Uterus (tissue), 3 donors: ENCODE measurements at regions not wholly inside any gene's neighbourhood (a gene's known extent, or its start where the extent isn't known, plus 50 kb on each side); places are given as distances from the start of the nearest gene placed in this dataset.

Source experiments
- DNase-seq, 2 donors: peaks; one replicate each; pipeline ENCODE4 v3.0.0-alpha.2; 2019 to 2020
- H3K27ac ChIP-seq, 2 donors: fragments of 200-600 bp; sonication (generic); 1 replicate in 1 of 2; 2 replicates in 1 of 2; pipeline ENCODE4 v1.5.1; 2016 to 2018
- H3K27me3 ChIP-seq, 2 donors: fragments of 200-600 bp; sonication (generic); one replicate each; pipeline ENCODE4 v1.5.1; 2018 to 2019; ENCODE audit warnings: control low read depth in 1 of 2
- H3K36me3 ChIP-seq, 2 donors: fragments of 200-600 bp; sonication (generic); one replicate each; pipeline ENCODE4 v1.5.1; 2019; ENCODE audit warnings: control low read depth in 1 of 2
- H3K4me1 ChIP-seq, 2 donors: fragments of 200-600 bp; sonication (generic); one replicate each; pipeline ENCODE4 v1.5.1; 2018 to 2019; ENCODE audit warnings: control low read depth in 1 of 2
- H3K4me3 ChIP-seq, 2 donors: fragments of 200-600 bp; sonication (generic); 1 replicate in 1 of 2; 2 replicates in 1 of 2; pipeline ENCODE4 v1.5.1; 2018 to 2019; ENCODE audit warnings: mild to moderate bottlenecking in 1 of 2
- H3K9me3 ChIP-seq, 2 donors: fragments of 200-600 bp; sonication (generic); one replicate each; pipeline ENCODE4 v1.5.1; 2019; ENCODE audit warnings: control low read depth in 1 of 2
- POLR2A ChIP-seq, 2 donors: fragments of 450-650 bp; IDR thresholded peaks; one replicate each; pipeline ENCODE4 v1.6.1; 2016; ENCODE audit warnings: antibody characterized with exemption in 2 of 2, mild to moderate bottlenecking in 1 of 2, moderate library complexity in 1 of 2
- intact Hi-C: fragments of 100-400 bp; cut with DNase I; formaldehyde crosslinking; loops from one replicate; pipeline ENCODE4 v1.15.1; 2023; ENCODE audit warnings: low total_unique reads
- TF ChIP-seq, protein P1 (sequence below), 4 experiments: fragments of 200-600 bp in 2 of 4; fragments of 450-650 bp in 2 of 4; sonication (generic) in 2 of 4; IDR thresholded peaks; one replicate each; pipeline ENCODE4 v1.5.1; 2016 to 2019; ENCODE audit warnings: antibody characterized with exemption in 4 of 4, mild to moderate bottlenecking in 2 of 4, moderate library complexity in 1 of 4
- donor health status: DM: yes; HTN: yes; CAD: no.

DNA sequence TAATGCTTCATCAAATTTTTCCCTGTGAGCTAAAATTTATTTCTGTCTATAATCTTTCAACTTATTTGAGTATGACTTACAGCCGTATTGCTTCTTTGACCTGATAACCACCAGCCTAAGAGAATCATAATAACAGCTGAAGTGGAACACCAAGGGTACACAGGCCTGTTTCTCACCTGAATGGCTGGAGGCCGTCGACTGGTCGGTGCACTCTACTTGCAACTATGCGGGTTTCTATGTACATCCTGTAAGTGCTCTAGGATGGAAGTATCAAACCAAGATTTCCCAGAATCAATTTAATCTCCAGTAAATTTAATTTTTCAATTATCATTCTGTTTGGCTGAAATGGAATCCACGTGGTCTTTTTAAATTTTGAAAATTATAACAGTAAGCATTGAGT is 504.8 kb upstream of the PHF14 start:
- TF ChIP-seq POLR2A (IDR thresholded peaks at IDR 0.05): no peak
- TF ChIP-seq, protein P1, sequence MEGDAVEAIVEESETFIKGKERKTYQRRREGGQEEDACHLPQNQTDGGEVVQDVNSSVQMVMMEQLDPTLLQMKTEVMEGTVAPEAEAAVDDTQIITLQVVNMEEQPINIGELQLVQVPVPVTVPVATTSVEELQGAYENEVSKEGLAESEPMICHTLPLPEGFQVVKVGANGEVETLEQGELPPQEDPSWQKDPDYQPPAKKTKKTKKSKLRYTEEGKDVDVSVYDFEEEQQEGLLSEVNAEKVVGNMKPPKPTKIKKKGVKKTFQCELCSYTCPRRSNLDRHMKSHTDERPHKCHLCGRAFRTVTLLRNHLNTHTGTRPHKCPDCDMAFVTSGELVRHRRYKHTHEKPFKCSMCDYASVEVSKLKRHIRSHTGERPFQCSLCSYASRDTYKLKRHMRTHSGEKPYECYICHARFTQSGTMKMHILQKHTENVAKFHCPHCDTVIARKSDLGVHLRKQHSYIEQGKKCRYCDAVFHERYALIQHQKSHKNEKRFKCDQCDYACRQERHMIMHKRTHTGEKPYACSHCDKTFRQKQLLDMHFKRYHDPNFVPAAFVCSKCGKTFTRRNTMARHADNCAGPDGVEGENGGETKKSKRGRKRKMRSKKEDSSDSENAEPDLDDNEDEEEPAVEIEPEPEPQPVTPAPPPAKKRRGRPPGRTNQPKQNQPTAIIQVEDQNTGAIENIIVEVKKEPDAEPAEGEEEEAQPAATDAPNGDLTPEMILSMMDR (IDR thresholded peaks at IDR 0.05): no peak
- no peak for DNase-seq
- no peaks in the 10 kb centered on the region for H3K27me3 ChIP-seq
- no peaks in the 10 kb centered on the region for H3K9me3 ChIP-seq
- H3K36me3 ChIP-seq: no peaks in the 10 kb centered on the region
- intact Hi-C loops: no loop called here
- no peak overlapping the region for H3K4me3 ChIP-seq
- H3K4me1 ChIP-seq: peaks cover 0 to 5% of the 10 kb centered on the region in 2 donors
- H3K27ac ChIP-seq: no peak overlapping the region

DNA sequence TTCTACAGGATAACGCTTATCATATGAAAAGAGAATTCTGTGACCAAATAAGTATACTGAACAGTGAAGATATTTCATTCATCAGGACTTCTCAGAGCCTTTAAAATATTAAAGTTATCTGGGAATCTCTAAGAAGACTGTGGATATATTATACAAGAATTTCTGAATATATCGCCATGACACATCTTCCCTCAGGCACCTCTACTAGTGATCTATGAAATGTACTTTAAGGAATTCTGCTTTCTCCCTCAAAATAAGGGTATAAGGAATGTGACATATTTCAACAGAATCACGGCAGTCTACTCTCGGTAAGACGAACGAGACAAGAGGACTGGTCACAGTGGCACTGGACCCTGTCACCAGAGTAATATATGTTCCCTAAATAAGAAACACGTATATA is 504.2 kb upstream of the PHF14 start:
- Histone ChIP-seq H3K4me1 (peaks cover 0 to 5% of the 10 kb centered on the region in 2 donors), H3K27me3 (no peaks in the 10 kb centered on the region), H3K27ac (no peak overlapping the region), H3K9me3 (no peaks in the 10 kb centered on the region), H3K36me3 (no peaks in the 10 kb centered on the region), H3K4me3 (no peak overlapping the region)
- DNase-seq: no peak
- TF ChIP-seq, protein P1 (IDR thresholded peaks at IDR 0.05): no peak
- intact Hi-C loops: no loop called here

DNA sequence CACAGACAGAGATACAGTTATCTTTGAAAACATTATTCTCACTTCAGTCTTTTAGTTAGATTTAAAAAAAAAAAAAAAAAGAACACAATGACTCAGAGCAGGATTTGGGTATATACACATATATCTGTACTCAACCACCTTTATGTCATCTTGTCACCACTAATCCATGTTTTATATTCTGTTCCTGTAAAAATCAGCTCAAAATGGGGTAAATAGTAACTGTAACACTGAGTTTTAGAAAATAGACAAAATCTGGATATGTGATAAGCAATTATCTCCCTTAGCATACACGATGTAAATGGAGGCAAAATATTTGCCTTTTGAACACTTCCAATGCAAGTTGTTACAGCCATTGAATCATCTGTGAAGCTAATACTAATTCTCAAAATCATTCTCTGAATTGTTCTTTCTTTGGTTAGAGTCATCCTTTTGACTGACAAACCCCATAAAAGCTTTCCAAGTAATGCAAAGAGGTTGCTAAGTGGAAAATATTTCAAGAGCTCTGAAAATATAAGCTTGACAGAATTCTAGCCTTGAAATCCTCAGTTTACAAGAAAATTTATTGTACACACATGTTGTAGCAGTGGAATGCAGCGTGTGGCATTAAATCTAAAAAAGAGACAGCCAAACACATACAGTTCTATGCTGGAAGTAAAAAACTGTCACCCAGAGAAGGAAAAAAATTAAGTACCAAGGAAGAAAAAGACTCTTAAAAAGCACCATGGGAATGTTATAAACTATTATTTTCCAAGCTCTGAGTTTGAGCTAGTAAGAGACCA is 502.2 kb upstream of the PHF14 start:
- intact Hi-C loops: no loop called here
- H3K27me3 ChIP-seq: no peaks in the 10 kb centered on the region
- H3K27ac ChIP-seq: no peak overlapping the region
- TF ChIP-seq, protein P1 (IDR thresholded peaks at IDR 0.05): no peak
- TF ChIP-seq POLR2A (IDR thresholded peaks at IDR 0.05): no peak
- no peak for DNase-seq
- H3K9me3 ChIP-seq: no peaks in the 10 kb centered on the region
- no peaks in the 10 kb centered on the region for H3K36me3 ChIP-seq
- no peak overlapping the region for H3K4me3 ChIP-seq
- H3K4me1 ChIP-seq: peaks cover 0 to 5% of the 10 kb centered on the region in 2 donors

DNA sequence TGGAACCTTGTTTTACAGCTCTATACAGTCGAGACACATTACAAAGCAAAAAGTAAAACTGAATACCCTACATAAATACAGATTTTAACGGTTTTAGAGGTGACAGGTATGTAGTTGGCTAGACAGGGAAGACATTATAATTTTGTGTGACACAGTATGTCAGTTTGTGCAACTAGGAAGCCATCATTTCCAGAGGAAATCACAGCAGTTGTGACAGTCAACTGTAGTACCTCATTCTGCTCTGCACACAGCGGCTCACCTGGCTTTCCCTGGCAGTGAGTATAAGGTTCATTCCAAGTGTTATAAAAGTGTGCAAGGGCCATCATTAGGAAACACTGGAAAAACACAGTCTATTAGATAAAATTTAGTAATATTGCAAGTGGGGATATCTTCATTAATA is 501.6 kb upstream of the PHF14 start:
- H3K4me3 ChIP-seq: no peak overlapping the region
- DNase-seq: no peak
- no peak for TF ChIP-seq POLR2A (IDR thresholded peaks at IDR 0.05)
- TF ChIP-seq, protein P1 (IDR thresholded peaks at IDR 0.05): no peak
- peaks cover 0 to 5% of the 10 kb centered on the region in 2 donors for H3K4me1 ChIP-seq
- no peaks in the 10 kb centered on the region for H3K27me3 ChIP-seq
- no peak overlapping the region for H3K27ac ChIP-seq
- H3K9me3 ChIP-seq: no peaks in the 10 kb centered on the region
- intact Hi-C loops: no loop called here
- H3K36me3 ChIP-seq: no peaks in the 10 kb centered on the region

DNA sequence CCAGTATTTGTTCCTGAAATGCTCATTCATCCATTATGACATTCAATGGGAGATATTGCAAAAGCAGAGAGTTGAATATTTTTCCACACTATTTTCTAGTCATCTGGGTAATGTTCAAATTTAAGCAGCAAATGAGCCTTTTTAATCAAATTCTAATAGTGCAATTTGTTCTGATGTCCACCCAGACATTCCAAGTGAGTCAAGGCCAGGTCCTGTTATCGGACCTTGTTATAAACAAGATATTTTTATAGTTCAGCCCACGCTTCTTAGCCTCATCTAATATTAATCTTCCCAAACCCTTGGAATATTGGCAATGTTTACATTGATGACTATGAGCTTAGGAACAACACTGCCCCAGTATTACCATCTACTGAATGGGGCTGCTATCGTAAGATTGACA is 500.1 kb upstream of the PHF14 start:
- DNase-seq: no peak
- peaks cover 0 to 5% of the 10 kb centered on the region in 2 donors for H3K4me1 ChIP-seq
- no peak overlapping the region for H3K27ac ChIP-seq
- intact Hi-C loops: no loop called here
- H3K27me3 ChIP-seq: no peaks in the 10 kb centered on the region
- H3K9me3 ChIP-seq: no peaks in the 10 kb centered on the region
- TF ChIP-seq POLR2A (IDR thresholded peaks at IDR 0.05): no peak
- TF ChIP-seq, protein P1 (IDR thresholded peaks at IDR 0.05): no peak
- no peak overlapping the region for H3K4me3 ChIP-seq
- H3K36me3 ChIP-seq: no peaks in the 10 kb centered on the region
